ENCODE measurements at regions not wholly inside any gene's neighbourhood (a gene's known extent, or its start where the extent isn't known, plus 50 kb on each side); places are given as distances from the start of the nearest gene placed in this dataset.

GRCh38 chr12:114986178-114986714 lies 302.3 kb upstream of the TBX3 start:
- TF ChIP-seq GATA2 (IDR thresholded peaks at IDR 0.05; ENCODE audit: low read depth, low read length): no peak
- TF ChIP-seq GATA3 (IDR thresholded peaks at IDR 0.05; ENCODE audit: low read depth, low read length): no peak
